H9 (cell line): ENCODE measurements at regions not wholly inside any gene's neighbourhood (a gene's known extent, or its start where the extent isn't known, plus 50 kb on each side); places are given as distances from the start of the nearest gene placed in this dataset.

Experiments
- DNase-seq: peaks from one replicate; pipeline ENCODE4 v3.0.0-alpha.2; 2017
- H2AFZ ChIP-seq: one replicate; pipeline ENCODE4 v1.6.1; 2013; ENCODE audit warnings: mild to moderate bottlenecking, low read length, control low read depth, moderate library complexity
- H2AK5ac ChIP-seq: 2 replicates; pipeline ENCODE4 v1.6.1; 2013; ENCODE audit warnings: low read length, control low read depth, mixed read lengths; ENCODE audit not compliant: insufficient read length
- H2BK120ac ChIP-seq: one replicate; pipeline ENCODE4 v1.6.1; 2013; ENCODE audit warnings: low read depth, mild to moderate bottlenecking, low read length, control low read depth, inconsistent platforms; ENCODE audit not compliant: poor library complexity, severe bottlenecking
- H2BK12ac ChIP-seq: 2 replicates; pipeline ENCODE4 v1.6.1; 2013; ENCODE audit warnings: low read length, control low read depth, mixed read lengths, low read depth; ENCODE audit not compliant: insufficient read length
- H2BK15ac ChIP-seq: 2 replicates; pipeline ENCODE4 v1.6.1; 2013; ENCODE audit warnings: low read depth, low read length, control low read depth
- H2BK20ac ChIP-seq: one replicate; pipeline ENCODE4 v1.6.1; 2013; ENCODE audit warnings: low read depth, mild to moderate bottlenecking, low read length, control low read depth, inconsistent platforms; ENCODE audit not compliant: poor library complexity, severe bottlenecking
- H2BK5ac ChIP-seq: 2 replicates; pipeline ENCODE4 v1.6.1; 2013; ENCODE audit warnings: low read length, control low read depth, mixed read lengths; ENCODE audit not compliant: insufficient read length
- H3K14ac ChIP-seq: 2 replicates; pipeline ENCODE4 v1.6.1; 2013; ENCODE audit warnings: low read length, control low read depth; ENCODE audit not compliant: insufficient read depth
- H3K18ac ChIP-seq: 2 replicates; pipeline ENCODE4 v1.6.1; 2013; ENCODE audit warnings: low read depth, mild to moderate bottlenecking, mixed read lengths, low read length, control low read depth; ENCODE audit not compliant: insufficient read length
- H3K23ac ChIP-seq: 2 replicates; pipeline ENCODE4 v1.6.1; 2013; ENCODE audit warnings: low read length, control low read depth, mixed read lengths, low read depth; ENCODE audit not compliant: insufficient read length
- H3K23me2 ChIP-seq: 2 replicates; pipeline ENCODE4 v1.6.1; 2013; ENCODE audit warnings: low read depth, mild to moderate bottlenecking, mixed read lengths, low read length, control low read depth; ENCODE audit not compliant: insufficient read length, poor library complexity, severe bottlenecking
- H3K27ac ChIP-seq: 2 replicates; pipeline ENCODE4 v1.5.1; 2013; ENCODE audit warnings: low read length, control low read depth, mixed read lengths, low read depth; ENCODE audit not compliant: insufficient read length
- H3K27me3 ChIP-seq: 2 replicates; pipeline ENCODE4 v1.6.1; 2013; ENCODE audit warnings: low read length, control low read depth, inconsistent platforms; ENCODE audit not compliant: insufficient read depth
- H3K4ac ChIP-seq: 2 replicates; pipeline ENCODE4 v1.6.1; 2013; ENCODE audit warnings: low read depth, mild to moderate bottlenecking, control low read depth, inconsistent platforms, low read length, moderate library complexity
- H3K4me1 ChIP-seq: 2 replicates; pipeline ENCODE4 v1.6.1; 2013; ENCODE audit warnings: low read length, control low read depth, inconsistent platforms; ENCODE audit not compliant: insufficient read depth
- H3K4me2 ChIP-seq: 2 replicates; pipeline ENCODE4 v1.6.1; 2013; ENCODE audit warnings: low read length, control low read depth, mixed read lengths; ENCODE audit not compliant: insufficient read length, insufficient read depth
- H3K56ac ChIP-seq: 2 replicates; pipeline ENCODE4 v1.6.1; 2013; ENCODE audit warnings: low read depth, mild to moderate bottlenecking, mixed read lengths, low read length, control low read depth; ENCODE audit not compliant: insufficient read length
- H3K79me1 ChIP-seq: 2 replicates; pipeline ENCODE4 v1.6.1; 2013; ENCODE audit warnings: low read depth, mild to moderate bottlenecking, moderate library complexity, low read length, control low read depth, inconsistent platforms; ENCODE audit not compliant: insufficient read depth, poor library complexity, severe bottlenecking
- H3K79me2 ChIP-seq: 2 replicates; pipeline ENCODE4 v1.6.1; 2013; ENCODE audit warnings: low read length, control low read depth, inconsistent platforms; ENCODE audit not compliant: insufficient read depth
- H3K9ac ChIP-seq: 2 replicates; pipeline ENCODE4 v1.6.1; 2013; ENCODE audit warnings: low read length, control low read depth, mixed read lengths; ENCODE audit not compliant: insufficient read length; ENCODE audit errors: extremely low read depth
- H3K9me3 ChIP-seq: one replicate; pipeline ENCODE4 v1.6.1; 2013; ENCODE audit warnings: low read depth, low read length, inconsistent platforms; ENCODE audit not compliant: control insufficient read depth
- H3T11ph ChIP-seq: one replicate; pipeline ENCODE4 v1.6.1; 2013; ENCODE audit warnings: mild to moderate bottlenecking, low read length, control low read depth, inconsistent platforms
- H4K20me1 ChIP-seq: one replicate; pipeline ENCODE4 v1.6.1; 2013; ENCODE audit not compliant: control insufficient read depth, insufficient read length, insufficient read depth
- H4K5ac ChIP-seq: 2 replicates; pipeline ENCODE4 v1.6.1; 2013; ENCODE audit warnings: low read depth, mild to moderate bottlenecking, mixed read lengths, low read length, control low read depth; ENCODE audit not compliant: insufficient read length
- H4K8ac ChIP-seq: replicated peaks from 2 replicates; pipeline ENCODE4 v1.6.1; 2013; ENCODE audit warnings: low read length, control low read depth, mixed read lengths, low read depth; ENCODE audit not compliant: insufficient read length
- H4K91ac ChIP-seq: 2 replicates; pipeline ENCODE4 v1.6.1; 2013; ENCODE audit warnings: low read depth, mild to moderate bottlenecking, moderate library complexity, mixed read lengths, low read length, control low read depth; ENCODE audit not compliant: insufficient read length
- H3K27ac Mint-ChIP-seq, 3 experiments: 2 replicates in 2 of 3; 3 replicates in 1 of 3; pipeline ENCODE4 v1.8.0; 2020 to 2021; ENCODE audit warnings: mixed read lengths in 3 of 3, mild to moderate bottlenecking in 1 of 3, moderate library complexity in 1 of 3
- H3K27me3 Mint-ChIP-seq: 2 replicates; pipeline ENCODE4 v1.8.0; 2021; ENCODE audit warnings: low read depth, mild to moderate bottlenecking, moderate library complexity, mixed read lengths
- H3K36me3 Mint-ChIP-seq, 3 experiments: 2 replicates in 2 of 3; 3 replicates in 1 of 3; pipeline ENCODE4 v1.8.0; 2020 to 2021; ENCODE audit warnings: low read depth in 3 of 3, mixed read lengths in 3 of 3; ENCODE audit not compliant: insufficient read depth in 1 of 3
- H3K4me1 Mint-ChIP-seq, 2 experiments: 2 replicates each; pipeline ENCODE4 v1.8.0; 2020; ENCODE audit warnings: mixed read lengths in 2 of 2
- H3K4me3 Mint-ChIP-seq, 2 experiments: 2 replicates in 1 of 2; 3 replicates in 1 of 2; pipeline ENCODE4 v1.8.0; 2020 to 2021; ENCODE audit warnings: mild to moderate bottlenecking in 2 of 2, mixed read lengths in 2 of 2, moderate library complexity in 1 of 2
- H3K9me3 Mint-ChIP-seq, 2 experiments: 2 replicates in 1 of 2; 3 replicates in 1 of 2; pipeline ENCODE4 v1.8.0; 2020; ENCODE audit warnings: mild to moderate bottlenecking in 2 of 2, mixed read lengths in 2 of 2, moderate library complexity in 1 of 2
- TF ChIP-seq, protein P1 (sequence below): fragments of 200-600 bp; sonication (generic); conservative IDR thresholded peaks from 3 replicates; pipeline ENCODE4 v1.8.0; 2021; ENCODE audit warnings: antibody characterized with exemption, mild to moderate bottlenecking

DNA sequence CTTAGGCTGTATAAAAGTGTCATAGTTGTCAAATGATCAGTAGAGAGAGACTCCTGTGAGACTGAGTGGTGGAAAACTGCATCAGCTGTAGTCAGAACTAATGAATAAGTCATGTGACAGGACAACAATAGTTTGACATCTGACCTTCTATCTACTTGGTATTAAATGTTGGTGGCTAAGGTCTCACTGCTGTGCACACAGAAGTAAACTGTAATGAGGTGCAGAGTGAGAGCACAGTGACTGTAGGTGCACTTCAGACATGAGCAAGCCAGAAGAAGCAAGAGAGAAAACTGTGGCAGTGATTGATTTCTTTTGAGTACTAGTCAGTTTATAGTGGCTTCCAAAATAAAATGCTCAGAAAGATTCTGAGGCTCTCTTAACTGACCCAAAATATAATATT, 803.6 kb downstream of the RAPGEF2 start:
- TF ChIP-seq, protein P1, sequence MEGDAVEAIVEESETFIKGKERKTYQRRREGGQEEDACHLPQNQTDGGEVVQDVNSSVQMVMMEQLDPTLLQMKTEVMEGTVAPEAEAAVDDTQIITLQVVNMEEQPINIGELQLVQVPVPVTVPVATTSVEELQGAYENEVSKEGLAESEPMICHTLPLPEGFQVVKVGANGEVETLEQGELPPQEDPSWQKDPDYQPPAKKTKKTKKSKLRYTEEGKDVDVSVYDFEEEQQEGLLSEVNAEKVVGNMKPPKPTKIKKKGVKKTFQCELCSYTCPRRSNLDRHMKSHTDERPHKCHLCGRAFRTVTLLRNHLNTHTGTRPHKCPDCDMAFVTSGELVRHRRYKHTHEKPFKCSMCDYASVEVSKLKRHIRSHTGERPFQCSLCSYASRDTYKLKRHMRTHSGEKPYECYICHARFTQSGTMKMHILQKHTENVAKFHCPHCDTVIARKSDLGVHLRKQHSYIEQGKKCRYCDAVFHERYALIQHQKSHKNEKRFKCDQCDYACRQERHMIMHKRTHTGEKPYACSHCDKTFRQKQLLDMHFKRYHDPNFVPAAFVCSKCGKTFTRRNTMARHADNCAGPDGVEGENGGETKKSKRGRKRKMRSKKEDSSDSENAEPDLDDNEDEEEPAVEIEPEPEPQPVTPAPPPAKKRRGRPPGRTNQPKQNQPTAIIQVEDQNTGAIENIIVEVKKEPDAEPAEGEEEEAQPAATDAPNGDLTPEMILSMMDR: no peak
- H3K27ac ChIP-seq: no peak overlapping the region
- H3T11ph ChIP-seq: no peak overlapping the region
- no peaks in the 10 kb centered on the region for H4K20me1 ChIP-seq
- H4K8ac ChIP-seq: no peak overlapping the region
- no peak for DNase-seq
- no peaks in the 10 kb centered on the region for H3K9me3 ChIP-seq
- no peaks in the 10 kb centered on the region for H3K79me1 ChIP-seq
- no peak overlapping the region for H4K5ac ChIP-seq
- Mint-ChIP-seq H3K4me3 (no peak overlapping the region), H3K4me1 (peaks cover 0 to 3% of the 10 kb centered on the region in 2 experiments; a peak in 2 of 4 replicates), H3K27ac (no peak overlapping the region), H3K27me3 (no peaks in the 10 kb centered on the region), H3K36me3 (no peaks in the 10 kb centered on the region), H3K9me3 (no peaks in the 10 kb centered on the region)
- no peak overlapping the region for H3K4ac ChIP-seq
- no peak overlapping the region for H4K91ac ChIP-seq
- H3K14ac ChIP-seq: no peak overlapping the region
- no peak overlapping the region for H2BK120ac ChIP-seq
- no peak overlapping the region for H3K9ac ChIP-seq
- no peak overlapping the region for H2BK15ac ChIP-seq
- H2AFZ ChIP-seq: no peak overlapping the region
- no peak overlapping the region for H2BK5ac ChIP-seq
- H2BK20ac ChIP-seq: no peak overlapping the region
- no peaks in the 10 kb centered on the region for H3K23me2 ChIP-seq
- no peak overlapping the region for H3K4me2 ChIP-seq
- H3K23ac ChIP-seq: no peak overlapping the region
- no peak overlapping the region for H3K18ac ChIP-seq
- H3K4me1 ChIP-seq: no peaks in the 10 kb centered on the region
- H2AK5ac ChIP-seq: no peak overlapping the region
- no peak overlapping the region for H2BK12ac ChIP-seq
- no peaks in the 10 kb centered on the region for H3K27me3 ChIP-seq
- no peaks in the 10 kb centered on the region for H3K79me2 ChIP-seq
- H3K56ac ChIP-seq: no peak overlapping the region
